CD4-positive, alpha-beta T cell treated with Interleukin-17A for 4 hours (primary cell): ENCODE measurements at regions not wholly inside any gene's neighbourhood (a gene's known extent, or its start where the extent isn't known, plus 50 kb on each side); places are given as distances from the start of the nearest gene placed in this dataset.
"Not testable (repeated sequence)": the region's sequence is repeated elsewhere in the genome, so short reads cannot be mapped to it uniquely, and the experiment has no call there.

ENCODE experiments used
- DNase-seq: peaks from one replicate; pipeline ENCODE4 v3.0.0-alpha.2; 2020; ENCODE audit warnings: mixed read lengths

DNA sequence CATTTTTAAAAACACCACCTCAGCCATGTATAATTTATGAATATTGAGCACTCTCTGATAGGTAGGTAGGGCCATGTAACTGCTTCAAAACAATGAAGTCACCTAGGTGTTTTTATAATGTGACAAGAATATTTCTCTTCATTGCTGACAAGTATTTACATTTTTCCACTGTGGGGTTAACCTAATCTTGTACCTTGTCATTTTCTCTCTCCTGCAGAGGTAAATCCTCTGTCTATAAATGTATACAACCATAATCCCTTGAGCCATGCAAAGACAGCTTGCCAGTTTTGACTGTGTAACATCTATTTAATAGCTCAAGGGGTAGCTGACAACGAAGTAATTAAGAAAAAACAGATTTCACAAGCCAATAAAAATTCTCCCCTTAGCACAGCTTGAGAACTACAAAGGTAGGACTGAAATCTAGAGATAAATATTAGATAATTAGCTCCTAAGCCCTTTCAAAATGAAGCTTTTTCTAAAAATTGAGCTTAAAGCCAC, 137.6 kb upstream of the POGK start:
- DNase-seq, result no peak

GRCh38 chr1:166703141-166703540, 136.1 kb upstream of the POGK start:
- no peak for DNase-seq

DNA sequence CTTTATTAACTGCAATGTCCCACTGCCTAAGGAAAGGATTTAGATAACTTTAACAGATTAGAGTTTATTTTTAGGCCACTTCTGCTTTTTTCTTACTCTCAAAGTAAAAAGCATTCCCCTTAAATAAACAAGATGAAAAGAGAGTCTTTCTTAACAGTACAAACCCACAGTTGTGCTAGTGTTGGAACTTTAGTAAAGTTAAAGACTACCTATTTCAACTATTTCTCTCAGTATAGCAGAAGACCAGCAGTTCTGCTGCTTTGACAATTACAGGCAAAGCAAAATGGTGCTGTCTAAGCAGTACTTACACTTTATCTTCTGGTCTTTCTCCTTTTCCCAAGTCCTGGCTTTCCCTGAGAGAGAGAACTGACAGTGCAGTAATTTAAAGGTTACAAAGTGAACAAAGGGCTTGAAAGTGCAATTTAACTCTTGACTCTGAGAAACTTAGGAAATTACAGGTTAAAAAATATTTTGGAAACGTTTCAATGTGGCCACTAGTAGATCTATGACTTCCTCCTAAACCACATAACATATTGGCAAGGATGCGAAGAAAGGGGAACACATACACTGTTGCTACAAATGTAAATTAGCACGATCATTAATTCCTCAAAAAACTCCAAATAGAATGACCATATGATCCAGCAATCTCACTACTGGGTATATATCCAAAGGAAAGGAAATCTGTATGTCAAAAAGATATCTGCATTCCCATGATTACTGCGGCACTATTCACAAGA, 135.4 kb upstream of the POGK start:
- no peak for DNase-seq

DNA sequence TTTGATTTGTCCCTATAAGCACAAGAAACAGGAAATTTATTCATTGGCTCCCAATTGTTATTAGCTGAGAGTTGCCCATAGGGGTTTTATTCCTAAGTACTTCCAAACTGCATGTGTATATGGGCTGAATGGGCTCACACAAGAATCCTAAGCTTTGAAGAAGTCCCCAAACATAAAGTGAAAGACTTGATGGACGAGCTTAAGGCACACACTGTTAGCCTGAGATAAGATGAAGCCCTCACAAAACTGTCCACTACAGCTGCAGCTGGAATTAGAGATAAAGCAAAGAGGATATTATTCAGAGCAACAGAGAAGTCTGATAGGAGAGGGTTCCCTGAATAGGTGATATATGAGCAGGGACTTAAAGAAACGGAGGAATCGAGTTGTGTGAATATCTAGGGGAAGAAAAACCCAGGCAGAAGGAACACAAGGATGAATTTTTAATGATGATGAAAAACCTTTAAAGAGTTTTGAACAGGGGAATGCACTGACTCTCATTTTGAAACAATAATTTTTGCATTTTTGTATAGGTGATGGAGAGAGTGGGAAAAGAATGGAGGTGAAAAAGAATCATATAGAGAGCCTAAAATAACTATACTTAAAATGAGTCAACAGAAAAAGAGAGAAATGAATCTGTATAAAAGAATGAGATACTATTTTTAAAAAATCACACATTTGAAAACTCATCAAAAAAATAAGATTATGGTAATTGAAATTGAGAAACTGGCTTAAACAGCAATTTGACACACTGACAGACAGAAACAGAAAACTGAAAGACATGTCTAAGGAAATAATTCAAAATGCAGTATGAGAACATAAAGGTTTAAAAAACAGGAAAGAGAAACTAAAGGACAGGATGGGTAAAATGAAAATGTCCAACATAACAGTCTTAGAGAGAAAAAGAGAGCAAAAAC, 133.6 kb upstream of the POGK start:
- DNase-seq, result no peak

DNA sequence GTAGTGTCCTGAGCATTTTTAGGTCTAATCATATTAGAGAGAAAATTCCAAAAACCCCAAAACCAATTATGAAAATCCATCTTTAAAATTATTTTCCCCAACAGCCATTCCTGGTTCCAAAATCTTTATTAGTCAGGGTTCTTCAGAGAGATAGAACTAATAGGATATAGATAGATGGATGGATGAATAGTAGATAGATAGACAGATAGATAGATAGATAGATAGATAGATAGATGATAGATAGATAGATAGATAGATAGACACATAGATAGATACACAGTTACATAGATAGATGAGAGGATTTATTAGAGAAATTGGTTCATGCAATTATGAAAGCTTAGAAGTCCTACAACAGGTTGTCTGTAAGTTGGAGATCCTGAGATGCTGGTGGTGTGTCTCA, 122.7 kb upstream of the POGK start:
- no peak for DNase-seq

DNA sequence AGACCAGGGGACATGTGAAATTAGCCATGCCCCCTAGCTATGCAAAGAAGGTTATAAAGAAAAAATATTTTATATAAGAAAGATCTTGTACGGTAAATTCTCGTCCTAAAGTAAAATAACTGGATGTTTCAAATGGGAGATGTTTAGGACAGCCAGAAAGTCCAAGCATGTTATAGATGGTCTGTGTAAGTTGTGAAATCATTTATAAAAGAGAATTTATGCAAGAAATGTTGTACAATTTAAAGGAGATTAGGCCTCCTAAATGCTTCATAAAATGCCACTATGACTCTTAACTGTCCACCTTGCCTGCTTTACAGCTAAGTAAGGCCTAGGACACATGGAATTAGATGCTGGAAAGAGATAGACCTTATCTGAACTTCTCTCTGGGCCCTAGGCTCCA, 118.1 kb upstream of the POGK start:
- DNase-seq, result no peak

DNA sequence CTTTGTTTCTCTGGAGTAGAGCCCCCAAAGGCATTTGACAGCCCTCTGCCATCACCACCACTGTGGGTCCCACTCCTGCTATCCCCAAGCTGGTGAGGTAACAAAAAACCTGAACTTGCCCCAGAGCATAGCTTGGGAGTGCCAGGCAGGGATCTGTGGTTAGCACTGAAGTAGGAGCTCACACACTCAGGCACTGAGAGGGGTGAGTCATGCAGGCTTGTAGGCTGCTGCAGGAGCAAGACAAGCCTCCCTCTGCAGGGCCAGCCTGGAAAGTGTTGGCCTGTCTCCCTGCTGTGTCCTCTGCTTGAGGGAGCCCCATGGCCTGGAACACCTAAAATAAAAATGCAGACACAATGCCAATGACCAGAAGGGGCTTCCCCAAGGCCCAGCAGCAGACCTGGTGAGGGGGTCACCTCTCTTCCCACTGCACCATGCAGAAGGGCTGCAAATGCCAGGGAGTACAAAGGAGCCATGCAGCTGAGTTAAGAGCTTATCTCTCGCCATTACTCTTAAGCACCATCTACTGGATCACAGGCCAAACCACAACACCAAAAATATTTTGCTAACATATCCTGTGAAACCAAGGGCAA, 108.9 kb upstream of the POGK start:
- no peak for DNase-seq

DNA sequence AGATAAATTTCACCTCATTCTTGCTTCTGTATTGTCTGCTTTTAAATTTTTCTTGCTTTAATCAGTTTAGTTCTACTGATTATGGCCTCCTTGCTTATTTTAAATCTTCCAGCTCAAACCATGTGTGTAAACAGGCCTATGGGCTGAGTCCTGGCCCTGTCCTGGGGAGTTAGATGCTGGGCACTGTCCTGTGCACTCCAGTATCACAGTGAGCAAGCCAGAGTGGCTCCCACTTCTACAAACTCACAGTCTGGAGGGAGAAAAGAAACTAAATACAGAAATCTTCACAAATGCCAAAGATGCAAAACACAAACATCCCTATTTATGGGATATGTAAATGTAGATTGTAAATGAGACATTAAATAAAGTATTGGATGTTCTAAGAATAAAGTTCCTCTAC, 101.1 kb upstream of the POGK start:
- DNase-seq, result no peak

DNA sequence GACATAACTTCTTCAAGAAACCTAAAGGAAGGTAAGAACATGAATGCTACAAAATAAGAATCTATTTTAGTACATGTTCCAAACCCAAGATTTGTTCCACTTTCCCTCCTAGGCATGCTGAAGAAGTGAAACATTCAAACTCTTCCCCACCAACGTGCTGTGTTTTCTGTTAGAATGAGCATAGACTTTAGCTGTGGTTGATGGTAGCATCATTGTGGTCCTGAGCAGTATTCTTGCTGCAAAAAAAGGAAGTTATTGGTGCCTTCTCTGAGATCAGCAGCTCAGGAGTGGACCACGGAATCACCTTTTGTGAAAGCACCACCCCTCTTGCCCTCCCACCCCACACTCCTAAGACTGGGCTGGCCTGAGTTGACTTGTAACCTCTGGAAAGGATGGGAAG, 100.4 kb upstream of the POGK start:
- DNase-seq, result no peak

DNA sequence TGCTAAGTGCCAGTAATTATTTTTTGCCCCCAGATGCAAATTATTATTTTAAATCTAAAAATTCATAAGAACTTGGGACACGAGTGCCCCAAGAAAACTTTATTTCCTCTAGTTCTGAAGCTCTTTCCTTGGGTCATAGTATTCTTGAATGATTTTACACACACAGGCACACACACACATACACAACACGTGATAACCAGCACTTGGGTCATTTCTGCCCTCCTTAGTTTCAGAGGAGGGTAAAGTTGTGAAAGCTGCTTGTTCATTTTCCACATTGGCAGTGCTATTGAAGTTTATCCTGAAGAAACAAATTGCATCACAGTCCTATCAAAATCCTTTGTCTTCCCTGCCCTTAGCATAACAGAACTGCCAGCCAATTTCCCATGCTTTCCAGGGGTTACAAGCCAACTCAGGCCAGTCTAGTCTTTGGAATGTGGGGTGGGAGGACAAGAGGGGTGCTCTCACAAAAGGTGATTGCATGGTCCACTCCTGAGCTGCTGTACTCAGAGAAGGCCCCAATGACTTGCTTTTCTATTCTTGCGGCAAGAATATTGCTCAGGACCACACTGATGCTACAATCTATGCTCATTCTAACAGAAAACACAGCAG, 98.5 kb upstream of the POGK start:
- DNase-seq, result no peak

- no peak for DNase-seq
Measured at GRCh38 chr1:166763318-166763717, 76.0 kb upstream of the POGK start.

DNA sequence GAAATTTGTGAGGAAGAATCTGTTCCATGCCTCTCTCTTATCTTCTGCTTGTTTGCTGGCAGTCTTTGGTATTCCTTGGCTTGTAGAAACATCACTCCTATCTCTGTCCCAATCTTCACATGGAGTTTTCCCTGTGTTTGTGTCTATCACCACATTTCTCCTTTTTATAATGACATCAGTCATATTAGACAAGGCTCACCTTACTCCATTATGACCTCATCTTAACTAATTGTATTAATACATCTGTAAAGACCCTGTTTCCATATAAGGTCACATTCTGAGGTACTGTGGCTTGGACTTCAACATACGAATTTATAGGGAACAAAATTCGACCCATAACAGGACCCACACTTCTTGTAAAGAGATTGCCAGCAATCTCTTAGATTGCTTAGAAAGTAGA, 72.3 kb upstream of the POGK start:
- DNase-seq, result no peak

GRCh38 chr1:166784646-166785045, 54.6 kb upstream of the POGK start:
- DNase-seq, result not testable (repeated sequence)

GRCh38 chr1:166785987-166786386, 53.3 kb upstream of the POGK start:
- no peak for DNase-seq

DNA sequence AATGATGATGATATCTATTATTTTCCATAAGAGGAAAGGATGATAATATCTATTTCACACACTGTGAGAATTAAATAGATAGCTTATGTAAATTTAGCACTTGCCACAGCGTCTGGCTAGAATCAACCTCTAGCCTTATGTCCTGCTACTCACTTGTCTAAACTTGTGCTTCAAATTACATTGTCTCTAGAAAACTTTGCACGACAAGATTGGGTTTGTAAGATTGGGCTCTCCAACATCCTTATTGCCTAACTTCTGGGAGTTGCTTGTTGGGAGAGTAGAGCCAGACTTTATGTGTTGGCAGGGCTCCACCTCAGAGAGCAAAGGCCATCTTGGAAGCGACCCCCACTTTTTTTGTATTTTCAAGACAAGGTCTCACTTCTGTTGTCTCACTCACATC, 50.0 kb upstream of the POGK start:
- DNase-seq, result no peak
